HUES64 (cell line): ENCODE measurements at regions not wholly inside any gene's neighbourhood (a gene's known extent, or its start where the extent isn't known, plus 50 kb on each side); places are given as distances from the start of the nearest gene placed in this dataset.

Experiments
- H3K27ac ChIP-seq: 2 replicates; pipeline ENCODE4 v1.7.0; 2013; ENCODE audit warnings: low read depth, low read length, inconsistent platforms
- H3K27me3 ChIP-seq: 2 replicates; pipeline ENCODE4 v1.6.1; 2013; ENCODE audit warnings: mild to moderate bottlenecking, low read length; ENCODE audit not compliant: insufficient read depth
- H3K36me3 ChIP-seq: 2 replicates; pipeline ENCODE4 v1.6.1; 2013; ENCODE audit warnings: mild to moderate bottlenecking, low read length; ENCODE audit not compliant: insufficient read depth
- H3K4me1 ChIP-seq: 2 replicates; pipeline ENCODE4 v1.6.1; 2013; ENCODE audit warnings: mild to moderate bottlenecking, low read length, moderate library complexity; ENCODE audit not compliant: insufficient read depth
- H3K4me3 ChIP-seq: 2 replicates; pipeline ENCODE4 v1.5.1; 2013; ENCODE audit warnings: mild to moderate bottlenecking, low read length, moderate library complexity
- H3K9ac ChIP-seq: 2 replicates; pipeline ENCODE4 v1.6.1; 2013; ENCODE audit warnings: mild to moderate bottlenecking, low read depth, low read length
- H3K9me3 ChIP-seq: 2 replicates; pipeline ENCODE4 v1.6.1; 2013; ENCODE audit warnings: low read depth, low read length; ENCODE audit not compliant: insufficient read depth
- WGBS: fragments of 150-250, 120-280 bp; methylation state at CpG from one replicate; pipeline ENCODE4 v1.1.7; 2013; ENCODE audit warnings: missing lambda C conversion rate; 5-methylcytosine and 5-hydroxymethylcytosine counted together

DNA sequence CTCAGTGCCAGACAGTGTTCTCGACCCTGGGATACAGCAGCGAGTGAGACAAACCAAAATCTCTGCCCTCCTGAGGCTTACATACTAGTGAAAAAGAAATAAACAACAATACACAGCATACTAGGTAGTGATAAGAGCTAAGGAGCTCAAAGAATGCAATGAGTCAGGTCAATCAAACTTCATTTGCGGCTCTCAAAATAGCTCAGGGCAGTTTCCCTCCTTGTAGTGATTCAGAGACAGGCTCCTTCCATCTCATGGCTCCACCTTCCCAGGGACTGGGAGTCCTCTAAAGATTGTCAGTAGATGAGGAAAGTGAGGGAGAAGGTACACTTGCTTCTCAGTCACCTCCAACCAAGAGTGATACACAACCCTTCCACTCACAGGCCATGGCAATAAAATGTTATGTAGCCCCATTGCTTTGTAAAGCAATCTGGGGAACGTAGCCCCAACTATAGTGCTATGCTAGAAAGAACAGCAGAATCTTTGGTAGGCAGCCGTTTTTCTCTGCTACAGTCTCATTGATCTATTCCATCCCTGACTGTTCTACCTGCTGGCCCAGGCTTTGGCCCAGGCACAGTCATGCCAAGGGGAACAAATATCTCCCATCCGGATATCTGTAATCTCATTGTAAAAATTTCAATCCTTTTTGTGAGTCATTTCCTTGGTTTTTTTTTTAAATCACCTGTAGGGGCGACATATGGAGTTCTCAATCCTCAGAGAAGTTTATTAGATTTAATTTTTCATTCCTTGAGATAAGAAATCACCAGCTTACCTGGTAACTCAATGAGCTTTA lies 183.1 kb upstream of the S100G start:
- Histone ChIP-seq H3K27ac (no peak overlapping the region), H3K27me3 (no peaks in the 10 kb centered on the region), H3K36me3 (no peaks in the 10 kb centered on the region), H3K4me3 (no peak overlapping the region), H3K9ac (no peak overlapping the region), H3K4me1 (peaks cover 14% of the 10 kb centered on the region; the same call in 1 of the 2 replicates), H3K9me3 (no peaks in the 10 kb centered on the region)
- WGBS, result 89% methylated on average over 7 of the region's 7 CpGs

DNA sequence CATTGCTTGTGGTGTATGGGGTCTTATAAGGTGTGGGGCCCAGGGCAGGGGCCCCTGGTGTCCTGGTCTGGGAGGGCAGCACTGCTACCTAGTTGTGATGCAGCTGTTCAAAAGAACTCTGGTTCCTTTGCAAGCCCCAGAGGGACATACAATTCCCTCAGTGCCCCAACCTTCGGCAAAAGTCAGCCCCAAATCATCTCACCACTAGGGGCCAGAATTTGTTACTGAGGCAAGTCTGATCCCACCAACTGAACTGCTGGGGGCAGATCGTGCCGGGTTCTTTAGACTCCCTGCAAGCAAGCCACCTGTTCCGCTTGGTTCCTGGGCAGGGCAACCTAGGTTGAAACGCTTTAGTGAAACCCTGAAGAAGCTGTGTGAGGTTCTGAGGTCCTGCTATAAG lies 180.1 kb upstream of the S100G start:
- Histone ChIP-seq H3K9ac (no peak overlapping the region), H3K27ac (no peak overlapping the region), H3K27me3 (no peaks in the 10 kb centered on the region), H3K4me3 (no peak overlapping the region), H3K36me3 (no peaks in the 10 kb centered on the region), H3K4me1 (0 out of 2 replicates have a peak, but pooled peaks cover 2% of the 10 kb centered on the region), H3K9me3 (no peaks in the 10 kb centered on the region)
- WGBS, result 94% methylated on average over 5 of the region's 5 CpGs

DNA sequence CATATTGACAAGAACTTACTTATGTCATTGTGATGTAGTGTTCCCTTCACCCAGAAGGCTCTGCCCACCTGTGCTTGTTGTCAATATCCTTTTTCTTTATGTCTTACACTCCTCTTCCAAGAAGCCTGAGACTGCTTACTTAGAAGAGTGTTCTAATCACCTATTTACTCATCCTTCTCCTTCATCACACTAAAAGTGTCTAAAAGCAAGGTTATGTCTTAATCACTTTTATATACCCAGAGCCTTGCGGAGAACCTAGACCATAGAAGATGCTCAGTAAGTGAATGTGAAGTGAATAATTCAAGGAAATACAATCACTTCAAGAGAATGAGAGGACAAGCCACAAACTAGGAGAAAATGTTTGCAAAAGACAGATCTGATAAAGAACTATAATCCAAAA lies 177.6 kb upstream of the S100G start:
- no CpG with 5 or more reads among the region's 1 CpG for WGBS
- no peaks in the 10 kb centered on the region for H3K27me3 ChIP-seq
- no peaks in the 10 kb centered on the region for H3K36me3 ChIP-seq

DNA sequence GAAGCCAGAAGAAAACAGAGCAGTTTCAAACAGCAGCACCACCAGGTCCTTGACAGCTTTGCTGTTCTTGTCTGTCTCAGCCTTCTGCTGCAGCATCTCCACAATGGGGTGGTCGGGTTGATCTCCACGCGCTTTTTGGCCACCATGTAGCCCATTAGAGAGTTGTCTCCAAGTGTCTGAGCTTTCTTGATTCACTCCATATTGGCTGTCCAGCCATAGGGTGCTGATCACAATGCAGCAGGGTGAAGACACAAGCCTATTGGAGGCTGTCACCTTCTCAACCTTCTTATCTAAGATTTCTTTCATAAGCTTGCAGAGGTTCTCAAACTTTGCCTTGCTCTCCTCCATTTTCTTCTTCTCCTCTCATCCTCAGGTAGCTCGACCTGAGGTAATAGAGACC lies 175.4 kb upstream of the S100G start:
- Histone ChIP-seq H3K27ac (no peak overlapping the region), H3K36me3 (no peaks in the 10 kb centered on the region), H3K4me1 (no peaks in the 10 kb centered on the region), H3K27me3 (no peaks in the 10 kb centered on the region), H3K9me3 (no peaks in the 10 kb centered on the region), H3K4me3 (no peak overlapping the region), H3K9ac (no peak overlapping the region)
- WGBS, result 98% methylated on average over 4 of the region's 4 CpGs

More for the DNA sequence above, 177.6 kb upstream of the S100G start:
- H3K9me3 ChIP-seq, result no peaks in the 10 kb centered on the region
- H3K4me1 ChIP-seq, result no peaks in the 10 kb centered on the region
- H3K4me3 ChIP-seq, result no peak overlapping the region
- no peak overlapping the region for H3K27ac ChIP-seq
- no peak overlapping the region for H3K9ac ChIP-seq

DNA sequence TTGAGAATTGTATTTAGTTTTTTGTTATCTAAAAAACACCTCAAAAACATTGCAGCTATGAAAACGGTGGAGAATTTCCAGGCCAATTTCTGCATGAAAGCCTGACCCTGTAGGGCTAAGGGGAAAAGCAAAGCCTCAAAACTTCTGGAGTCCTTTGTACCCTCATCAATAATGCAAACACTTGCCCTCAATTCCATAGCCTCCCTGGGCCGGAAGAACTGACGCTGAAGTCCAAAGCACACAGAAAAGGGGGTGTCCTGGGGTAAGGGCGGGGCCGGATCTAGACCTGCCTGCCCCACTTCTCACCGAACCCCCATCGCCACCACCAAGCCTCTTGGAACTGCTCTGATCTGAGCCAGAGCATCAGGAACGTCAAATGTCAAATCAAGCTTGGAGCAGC lies 173.9 kb upstream of the S100G start:
- H3K9ac ChIP-seq, result no peak overlapping the region
- no peaks in the 10 kb centered on the region for H3K36me3 ChIP-seq
- no peak overlapping the region for H3K4me3 ChIP-seq
- WGBS, result 88% methylated on average over 6 of the region's 8 CpGs
- no peaks in the 10 kb centered on the region for H3K9me3 ChIP-seq
- no peaks in the 10 kb centered on the region for H3K4me1 ChIP-seq
- no peaks in the 10 kb centered on the region for H3K27me3 ChIP-seq
- H3K27ac ChIP-seq, result no peak overlapping the region

DNA sequence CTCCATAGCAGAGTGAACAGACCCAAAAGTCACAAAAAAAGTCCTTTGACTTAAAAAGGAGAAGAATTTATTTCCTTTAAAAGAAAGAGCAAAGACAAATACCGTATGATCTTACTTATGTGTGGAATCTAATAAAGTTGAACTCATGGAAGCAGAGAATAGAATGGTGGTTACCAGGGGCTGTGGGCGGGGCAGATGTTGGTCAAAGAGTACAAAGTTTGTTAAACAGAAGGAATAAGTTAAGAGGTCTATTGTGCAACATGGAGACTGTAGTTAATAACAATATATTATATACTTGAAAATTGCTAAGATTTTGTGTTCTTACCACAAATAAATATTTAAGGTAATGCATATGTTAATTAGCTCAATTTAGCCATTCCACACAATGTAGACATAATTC lies 173.3 kb upstream of the S100G start:
- no peak overlapping the region for H3K4me3 ChIP-seq
- H3K27me3 ChIP-seq, result no peaks in the 10 kb centered on the region
- no peaks in the 10 kb centered on the region for H3K36me3 ChIP-seq
- no peak overlapping the region for H3K9ac ChIP-seq
- 94% methylated on average over 2 of the region's 2 CpGs for WGBS
- H3K27ac ChIP-seq, result no peak overlapping the region
- H3K9me3 ChIP-seq, result no peaks in the 10 kb centered on the region
- H3K4me1 ChIP-seq, result no peaks in the 10 kb centered on the region

DNA sequence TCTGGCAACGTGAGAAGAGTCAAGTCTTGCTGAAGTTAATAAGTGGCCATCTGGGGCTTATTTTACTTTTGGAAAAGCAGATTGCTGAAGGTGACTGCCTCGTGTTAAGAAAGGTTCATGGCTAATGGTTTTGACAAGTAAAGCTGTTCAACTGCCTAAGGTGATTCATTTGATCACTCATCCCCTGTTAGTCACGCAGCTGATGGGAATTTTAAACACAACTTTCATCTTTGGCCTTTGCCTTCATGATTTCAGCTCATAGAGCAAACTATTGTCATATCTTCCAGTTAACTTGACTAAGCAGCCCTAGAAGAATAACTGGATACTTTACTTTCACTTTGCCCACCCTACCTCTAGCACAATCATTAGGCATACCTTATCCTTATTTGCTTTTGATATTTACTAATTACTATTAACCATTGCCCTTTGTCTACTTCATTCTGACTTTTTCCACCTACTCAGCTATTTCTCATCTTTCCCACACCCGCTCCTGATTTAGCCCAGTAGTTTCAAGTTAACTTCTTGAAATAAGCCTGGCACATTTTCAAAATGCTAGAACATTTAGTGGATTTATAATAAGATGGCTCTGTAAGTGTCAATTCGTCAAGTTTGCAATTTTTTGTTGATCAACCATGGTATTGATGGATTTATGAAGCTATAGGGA lies 170.6 kb upstream of the S100G start:
- Histone ChIP-seq H3K4me3 (no peak overlapping the region), H3K9me3 (no peaks in the 10 kb centered on the region), H3K27ac (no peak overlapping the region), H3K4me1 (0 out of 2 replicates have a peak, but pooled peaks cover 6% of the 10 kb centered on the region), H3K27me3 (no peaks in the 10 kb centered on the region), H3K9ac (no peak overlapping the region), H3K36me3 (no peaks in the 10 kb centered on the region)
- WGBS, result 89% methylated on average over 5 of the region's 5 CpGs

DNA sequence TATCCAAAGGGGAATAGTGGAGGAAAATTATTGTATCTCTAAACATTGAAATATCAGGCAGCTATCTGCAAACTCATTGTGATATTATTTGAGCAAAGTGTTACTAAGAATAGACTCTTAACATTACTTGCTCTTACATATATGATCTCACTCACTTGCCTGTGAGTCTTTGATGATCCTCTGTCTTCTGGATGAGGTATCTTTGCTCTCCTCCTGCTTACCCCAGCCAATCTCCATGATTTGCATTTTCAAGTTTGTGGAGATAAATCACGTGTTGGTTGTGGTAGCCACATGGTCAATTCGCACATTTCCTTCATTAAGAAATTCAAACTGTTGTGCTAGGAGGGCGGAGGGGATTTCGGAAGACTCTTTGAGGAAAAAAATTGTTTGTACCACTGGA lies 169.9 kb upstream of the S100G start:
- Histone ChIP-seq H3K36me3 (no peaks in the 10 kb centered on the region), H3K4me3 (no peak overlapping the region), H3K4me1 (0 out of 2 replicates have a peak, but pooled peaks cover 8% of the 10 kb centered on the region), H3K27me3 (no peaks in the 10 kb centered on the region), H3K27ac (no peak overlapping the region), H3K9ac (no peak overlapping the region), H3K9me3 (no peaks in the 10 kb centered on the region)
- 100% methylated on average over 4 of the region's 4 CpGs for WGBS

DNA sequence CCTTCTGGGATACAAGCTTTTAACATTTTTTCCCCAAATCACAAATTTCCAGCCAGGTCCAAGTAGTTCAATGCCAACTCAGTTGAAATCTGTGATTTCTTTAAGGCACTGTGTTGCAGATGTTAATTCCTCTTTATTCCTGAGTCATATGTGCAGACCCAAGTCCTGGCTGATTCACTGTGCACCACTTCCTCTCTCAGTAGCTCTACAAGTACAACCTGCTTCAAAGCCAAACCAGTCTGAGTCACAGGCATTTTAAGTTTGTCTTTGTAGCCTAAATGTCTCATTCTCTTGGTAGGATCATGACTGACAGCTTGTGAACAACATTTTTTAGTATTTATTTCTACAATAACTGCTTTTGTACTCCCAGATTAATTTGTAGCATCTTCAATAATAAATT lies 165.6 kb upstream of the S100G start:
- Histone ChIP-seq H3K4me1 (0 out of 2 replicates have a peak, but pooled peaks cover 8% of the 10 kb centered on the region), H3K4me3 (no peak overlapping the region), H3K9ac (no peak overlapping the region), H3K9me3 (no peaks in the 10 kb centered on the region), H3K27ac (no peak overlapping the region), H3K27me3 (no peaks in the 10 kb centered on the region), H3K36me3 (no peaks in the 10 kb centered on the region)

DNA sequence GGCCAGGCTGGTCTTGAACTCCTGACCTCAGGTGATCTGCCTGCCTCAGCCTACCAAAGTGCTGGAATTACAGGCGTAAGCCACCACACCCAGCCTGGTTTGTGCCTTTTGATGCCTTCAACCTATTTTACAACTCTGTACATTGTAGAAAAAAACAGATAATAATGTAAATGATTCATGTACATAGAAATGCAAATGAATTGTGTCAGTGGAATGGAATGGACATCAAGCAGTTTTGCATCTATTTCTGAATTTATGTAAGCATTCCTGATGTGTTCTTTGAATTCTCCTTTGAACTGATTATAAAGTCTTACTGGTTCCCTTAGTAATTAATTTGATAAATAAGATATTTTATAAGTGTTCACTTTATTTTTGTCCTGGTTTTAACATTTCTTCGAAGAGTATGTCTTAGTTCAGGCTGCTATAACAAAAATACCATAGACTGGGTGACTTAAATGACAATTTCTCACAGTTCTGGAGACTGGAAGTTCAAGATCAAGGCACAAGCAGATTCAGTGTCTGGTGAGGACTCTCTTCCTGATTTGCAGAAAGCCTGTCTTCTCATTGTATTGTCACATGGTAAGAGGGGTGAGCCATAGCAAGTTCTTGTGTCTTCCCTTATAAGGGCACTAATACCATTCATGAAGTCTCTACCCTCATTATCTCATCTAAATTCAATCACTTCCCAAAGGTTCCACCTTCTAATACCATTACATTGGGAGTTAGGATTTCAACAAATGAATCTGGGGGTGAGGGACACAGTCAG lies 162.2 kb upstream of the S100G start:
- WGBS, result 90% methylated on average over 1 of the region's 2 CpGs

DNA sequence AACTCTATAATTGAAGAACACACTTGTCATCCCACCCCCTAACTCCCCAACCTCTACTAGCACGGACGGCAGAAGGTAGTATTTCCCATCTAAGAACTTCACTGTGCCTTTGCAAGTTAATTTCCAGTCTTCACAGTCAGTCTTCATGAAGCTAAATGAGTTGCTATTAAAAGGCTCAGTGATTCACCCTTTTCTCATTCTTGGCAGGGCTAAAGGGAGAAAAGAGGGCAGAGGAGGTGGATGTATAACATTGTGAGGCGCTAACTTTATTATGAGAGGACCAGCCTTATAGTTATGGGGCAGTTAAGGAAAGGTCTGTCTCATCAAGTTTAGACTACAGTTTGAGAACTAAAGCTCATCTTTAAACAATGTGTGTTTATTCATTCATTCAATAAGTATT lies 161.0 kb upstream of the S100G start:
- Histone ChIP-seq H3K36me3 (no peaks in the 10 kb centered on the region), H3K9ac (no peak overlapping the region), H3K27ac (no peak overlapping the region), H3K4me3 (no peak overlapping the region), H3K9me3 (no peaks in the 10 kb centered on the region), H3K4me1 (0 out of 2 replicates have a peak, but pooled peaks cover 12% of the 10 kb centered on the region), H3K27me3 (no peaks in the 10 kb centered on the region)
- WGBS, result 92% methylated on average over 3 of the region's 3 CpGs

More for the DNA sequence above, 162.2 kb upstream of the S100G start:
- H3K36me3 ChIP-seq, result no peaks in the 10 kb centered on the region
- H3K9me3 ChIP-seq, result no peaks in the 10 kb centered on the region
- no peak overlapping the region for H3K4me3 ChIP-seq
- no peaks in the 10 kb centered on the region for H3K27me3 ChIP-seq
- no peak overlapping the region for H3K9ac ChIP-seq
- H3K4me1 ChIP-seq, result 0 out of 2 replicates have a peak, but pooled peaks cover 15% of the 10 kb centered on the region
- no peak overlapping the region for H3K27ac ChIP-seq
